PC-9 (cell line): ENCODE measurements at regions not wholly inside any gene's neighbourhood (a gene's known extent, or its start where the extent isn't known, plus 50 kb on each side); places are given as distances from the start of the nearest gene placed in this dataset.

ENCODE experiments used
- BruUV-seq: library from RNA; stranded (reverse); fragments of 400-500 nt; replicated peaks from 2 replicates; lab custom pipeline; 2021; lab: Mats Ljungman, UMichigan
- CTCF ChIA-PET: fragments of 300-600 bp; sonication (Branson Sonifier 250); formaldehyde crosslinking; loops from one replicate; lab custom pipeline; 2022; ENCODE audit warnings: antibody characterized with exemption; lab: Charles Lee
- POLR2A ChIA-PET: fragments of 300-600 bp; sonication (Branson Sonifier 250); formaldehyde crosslinking; loops from one replicate; lab custom pipeline; 2022; ENCODE audit warnings: antibody characterized with exemption; ENCODE audit not compliant: unreplicated experiment; lab: Charles Lee
- DNase-seq, 2 experiments: peaks; one replicate each; pipeline versions ENCODE4 v3.0.0 to v3.0.0-alpha.2; 2015 to 2022; ENCODE audit warnings: mixed read lengths in 1 of 2
- H2AFZ ChIP-seq: fragments of 200-600 bp; sonication (generic); 2 replicates; pipeline ENCODE4 v1.8.1; 2017; ENCODE audit warnings: antibody characterized with exemption
- H3F3A ChIP-seq: fragments of 200-600 bp; sonication (generic); 2 replicates; pipeline ENCODE4 v1.8.1; 2017; ENCODE audit warnings: antibody characterized with exemption, mild to moderate bottlenecking, low read depth; ENCODE audit not compliant: insufficient read depth
- H3K27ac ChIP-seq: fragments of 200-600 bp; sonication (generic); 2 replicates; pipeline ENCODE4 v1.6.1; 2016; ENCODE audit warnings: mixed run types
- H3K27me3 ChIP-seq: fragments of 200-600 bp; sonication (generic); 2 replicates; pipeline ENCODE4 v1.6.1; 2016; ENCODE audit warnings: low read depth, mixed run types; ENCODE audit not compliant: insufficient read depth
- H3K36me3 ChIP-seq: fragments of 200-600 bp; sonication (generic); 2 replicates; pipeline ENCODE4 v1.6.1; 2016; ENCODE audit warnings: low read depth, mixed run types
- H3K4me1 ChIP-seq: fragments of 200-600 bp; sonication (generic); replicated peaks from 2 replicates; pipeline ENCODE4 v1.6.1; 2016; ENCODE audit warnings: mixed run types; ENCODE audit not compliant: insufficient read depth
- H3K4me2 ChIP-seq: fragments of 200-600 bp; sonication (generic); 2 replicates; pipeline ENCODE4 v1.6.1; 2017; ENCODE audit warnings: mixed run types
- H3K4me3 ChIP-seq: fragments of 200-600 bp; sonication (generic); 2 replicates; pipeline ENCODE4 v1.6.1; 2016; ENCODE audit warnings: mixed run types
- H3K79me2 ChIP-seq: fragments of 200-600 bp; sonication (generic); 2 replicates; pipeline ENCODE4 v1.6.1; 2017; ENCODE audit warnings: low read depth, mixed run types
- H3K9me2 ChIP-seq: fragments of 200-600 bp; sonication (generic); 2 replicates; pipeline ENCODE4 v1.8.1; 2017; ENCODE audit warnings: mild to moderate bottlenecking; ENCODE audit not compliant: insufficient read depth
- H3K9me3 ChIP-seq: fragments of 200-600 bp; sonication (generic); 2 replicates; pipeline ENCODE4 v1.8.1; 2016; ENCODE audit warnings: low read depth; ENCODE audit not compliant: insufficient read depth
- H4K20me1 ChIP-seq: fragments of 200-600 bp; sonication (generic); 2 replicates; pipeline ENCODE4 v1.8.1; 2017; ENCODE audit not compliant: insufficient read depth
- EZH2 ChIP-seq: fragments of 200-600 bp; sonication (generic); IDR thresholded peaks from 2 replicates; pipeline ENCODE4 v1.8.0; 2017; ENCODE audit warnings: antibody characterized with exemption, low read depth
- intact Hi-C: fragments of 100-400 bp; cut with micrococcal nuclease; formaldehyde crosslinking; loops from one replicate; pipeline ENCODE4 v1.10.0; 2022; ENCODE audit not compliant: unreplicated experiment
- TF ChIP-seq, protein P1 (sequence below): fragments of 200-600 bp; sonication (generic); conservative IDR thresholded peaks from 2 replicates; pipeline ENCODE4 v1.6.1; 2017; ENCODE audit warnings: mixed run types, antibody characterized with exemption, mild to moderate bottlenecking, moderate library complexity

DNA sequence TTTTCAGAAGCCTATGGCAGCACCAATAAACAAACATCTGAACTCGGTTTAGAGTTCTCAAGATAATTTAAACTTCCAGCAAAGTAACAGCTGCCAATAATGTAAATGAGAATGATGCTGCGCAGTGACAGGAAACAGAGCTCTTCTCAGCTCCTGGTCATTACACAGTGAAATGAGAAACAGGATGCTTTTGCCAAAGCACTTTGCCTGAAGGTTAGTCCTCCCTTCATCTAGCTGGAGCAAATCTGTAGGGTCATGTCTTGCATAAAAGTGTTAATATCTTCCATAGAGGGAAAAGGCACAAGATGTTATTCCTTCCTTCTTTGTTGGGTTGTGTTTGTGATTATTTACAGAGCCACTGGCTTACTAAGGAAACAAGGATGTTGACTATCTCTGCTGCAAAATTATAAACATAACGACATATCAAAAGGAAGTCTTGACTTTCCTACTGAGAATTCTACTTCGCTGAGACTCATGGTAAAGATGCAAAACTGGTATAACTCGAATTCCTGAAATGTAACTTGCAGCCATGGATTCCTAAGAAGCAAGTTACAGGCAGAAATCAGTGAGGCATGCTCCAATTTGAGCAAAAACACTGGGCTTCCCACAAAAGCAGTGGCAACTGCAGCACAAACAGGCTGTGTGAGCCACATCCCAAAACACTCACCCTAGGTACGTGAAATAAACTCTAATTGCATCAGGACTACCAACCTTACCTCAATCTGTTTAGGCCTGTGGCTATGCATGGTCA is 102.5 kb upstream of the BEND6 start:
- peak; percentile 54 to 96 for DNase-seq
- Histone ChIP-seq H3K9me2 (no peaks in the 10 kb centered on the region), H3K36me3 (0 out of 2 replicates have a peak, but pooled peaks cover 3% of the 10 kb centered on the region), H3K4me1 (peaks cover 43% of the 10 kb centered on the region), H3K9me3 (no peaks in the 10 kb centered on the region), H3K4me2 (peak overlapping the region; percentile 84), H2AFZ (peak overlapping the region; percentile 65), H3K79me2 (peaks cover 37% of the 10 kb centered on the region), H3K27ac (peak overlapping the region; percentile 88), H3F3A (peaks cover 31% of the 10 kb centered on the region), H3K4me3 (peak overlapping the region; percentile 75; the same call in 1 of the 2 replicates), H4K20me1 (no peaks in the 10 kb centered on the region), H3K27me3 (no peaks in the 10 kb centered on the region)
- CTCF ChIA-PET: interaction anchor here (0.5 to 1.2 kb wide), 7 partner anchors 8 to 472 kb away, joined by 3 to 4 read pairs (median 3); partner anchors contain the start of gene DST
- BruUV-seq: no TSS peak
- TF ChIP-seq, protein P1, sequence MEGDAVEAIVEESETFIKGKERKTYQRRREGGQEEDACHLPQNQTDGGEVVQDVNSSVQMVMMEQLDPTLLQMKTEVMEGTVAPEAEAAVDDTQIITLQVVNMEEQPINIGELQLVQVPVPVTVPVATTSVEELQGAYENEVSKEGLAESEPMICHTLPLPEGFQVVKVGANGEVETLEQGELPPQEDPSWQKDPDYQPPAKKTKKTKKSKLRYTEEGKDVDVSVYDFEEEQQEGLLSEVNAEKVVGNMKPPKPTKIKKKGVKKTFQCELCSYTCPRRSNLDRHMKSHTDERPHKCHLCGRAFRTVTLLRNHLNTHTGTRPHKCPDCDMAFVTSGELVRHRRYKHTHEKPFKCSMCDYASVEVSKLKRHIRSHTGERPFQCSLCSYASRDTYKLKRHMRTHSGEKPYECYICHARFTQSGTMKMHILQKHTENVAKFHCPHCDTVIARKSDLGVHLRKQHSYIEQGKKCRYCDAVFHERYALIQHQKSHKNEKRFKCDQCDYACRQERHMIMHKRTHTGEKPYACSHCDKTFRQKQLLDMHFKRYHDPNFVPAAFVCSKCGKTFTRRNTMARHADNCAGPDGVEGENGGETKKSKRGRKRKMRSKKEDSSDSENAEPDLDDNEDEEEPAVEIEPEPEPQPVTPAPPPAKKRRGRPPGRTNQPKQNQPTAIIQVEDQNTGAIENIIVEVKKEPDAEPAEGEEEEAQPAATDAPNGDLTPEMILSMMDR: no peak
- TF ChIP-seq EZH2: no peak
- intact Hi-C loops: loop anchor here (5.0 kb wide), 3 partner anchors 50 to 465 kb away; partner anchors contain the start of genes DST and PRIM2
- POLR2A ChIA-PET: interaction anchor here (0.7 to 0.9 kb wide), 2 partner anchors 13 to 103 kb away, joined by 5 to 6 read pairs; partner anchors contain the start of gene BEND6

DNA sequence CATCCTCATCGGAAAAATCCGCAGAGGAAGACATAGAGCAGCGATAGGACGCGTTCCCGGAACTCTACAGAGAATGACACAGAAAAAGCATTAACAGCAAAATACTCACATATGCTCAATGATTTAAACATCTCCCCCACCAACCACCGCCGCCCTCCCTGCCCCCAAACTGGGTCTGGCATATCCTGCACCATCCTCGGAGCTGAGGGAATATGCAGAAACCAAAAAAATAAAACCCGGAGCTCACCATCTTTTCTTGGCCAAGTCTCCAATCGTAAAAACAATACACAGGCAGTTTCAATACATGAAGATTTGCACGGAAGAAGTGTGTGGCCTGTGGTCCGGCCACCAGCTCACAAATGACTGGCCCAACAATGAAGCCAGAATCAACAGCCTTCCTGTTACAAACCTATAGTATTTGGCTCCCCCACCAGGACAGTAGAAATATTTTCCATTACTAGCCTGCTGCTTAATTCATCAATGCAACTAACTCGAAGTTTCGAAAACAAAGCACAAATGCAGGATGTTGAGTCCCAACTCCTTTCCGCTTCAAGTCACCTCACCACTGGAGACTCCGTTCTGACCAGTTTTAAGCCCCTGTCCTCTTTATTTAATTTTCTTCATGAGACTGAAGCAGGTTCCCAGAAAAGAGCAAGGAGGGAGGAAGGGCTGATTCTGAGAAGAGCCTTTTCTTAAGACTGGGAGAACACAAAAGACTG is 103.2 kb upstream of the BEND6 start:
- Histone ChIP-seq H3K4me1 (peaks cover 43% of the 10 kb centered on the region), H3K27me3 (no peaks in the 10 kb centered on the region), H3K4me2 (peak overlapping the region; percentile 84), H3K27ac (peak overlapping the region; percentile 88), H3K4me3 (peak overlapping the region; percentile 75), H3F3A (peaks cover 31% of the 10 kb centered on the region), H3K9me2 (no peaks in the 10 kb centered on the region), H3K79me2 (peaks cover 39% of the 10 kb centered on the region), H4K20me1 (no peaks in the 10 kb centered on the region), H3K9me3 (no peaks in the 10 kb centered on the region), H2AFZ (peak overlapping the region; percentile 65), H3K36me3 (0 out of 2 replicates have a peak, but pooled peaks cover 3% of the 10 kb centered on the region)
- CTCF ChIA-PET: interaction anchor here (0.6 to 1.2 kb wide), 11 partner anchors 9 to 310 kb away, joined by 3 to 11 read pairs (median 3); partner anchors contain the start of gene DST
- BruUV-seq: no TSS peak
- intact Hi-C loops: loop anchor here (5.0 kb wide), 3 partner anchors 51 to 466 kb away; partner anchors contain the start of genes DST and PRIM2
- TF ChIP-seq, protein P1: peak; percentile 76
- TF ChIP-seq EZH2: no peak
- POLR2A ChIA-PET: interaction anchor here (0.7 to 0.9 kb wide), 2 partner anchors 13 to 103 kb away, joined by 5 to 6 read pairs; partner anchors contain the start of gene BEND6
- DNase-seq: peak; percentile 28 to 73

DNA sequence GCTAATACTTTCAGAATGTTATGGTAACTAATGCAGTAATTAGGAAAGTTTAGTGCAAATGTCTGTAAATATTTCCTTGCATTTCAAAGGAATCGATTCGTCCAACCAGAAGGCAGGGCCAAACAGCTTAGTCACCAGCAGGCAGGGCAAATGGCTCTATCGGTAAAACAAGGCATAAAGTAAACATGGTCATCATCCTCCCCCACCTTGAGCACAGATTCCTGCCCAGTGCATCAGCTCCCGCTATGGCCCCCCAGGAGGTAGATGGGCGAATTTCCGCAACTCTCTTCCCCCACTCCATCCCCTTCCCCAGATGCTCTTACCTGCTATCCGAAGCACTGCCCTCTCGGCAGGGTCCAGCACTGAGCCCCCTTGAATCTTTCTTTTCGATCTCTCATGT is 103.8 kb upstream of the BEND6 start:
- DNase-seq: peak in 1 of 2 experiments; percentile 65
- no TSS peak for BruUV-seq
- intact Hi-C loops: loop anchor here (5.0 kb wide), 3 partner anchors 51 to 466 kb away; partner anchors contain the start of genes DST and PRIM2
- peak overlapping the region; percentile 84 for H3K4me2 ChIP-seq
- peak overlapping the region; percentile 88 for H3K27ac ChIP-seq
- no peaks in the 10 kb centered on the region for H3K9me3 ChIP-seq
- H3K9me2 ChIP-seq: no peaks in the 10 kb centered on the region
- CTCF ChIA-PET: interaction anchor here (0.6 to 1.2 kb wide), 9 partner anchors 9 to 309 kb away, joined by 3 to 11 read pairs (median 4); partner anchors contain the start of gene DST
- peaks cover 45% of the 10 kb centered on the region for H3K79me2 ChIP-seq
- peaks cover 31% of the 10 kb centered on the region for H3F3A ChIP-seq
- H3K27me3 ChIP-seq: no peaks in the 10 kb centered on the region
- H3K4me3 ChIP-seq: peak overlapping the region; percentile 75
- peaks cover 43% of the 10 kb centered on the region for H3K4me1 ChIP-seq
- POLR2A ChIA-PET: interaction anchor here (0.9 kb wide), 1 partner anchor 104 kb away, joined by 5 read pairs; the partner anchor contains the start of gene BEND6
- H4K20me1 ChIP-seq: no peaks in the 10 kb centered on the region
- no peak for TF ChIP-seq EZH2
- TF ChIP-seq, protein P1: no peak
- H3K36me3 ChIP-seq: 0 out of 2 replicates have a peak, but pooled peaks cover 3% of the 10 kb centered on the region
- H2AFZ ChIP-seq: peak overlapping the region; percentile 65
